Activated T-cell treated with anti-CD3 and anti-CD28 coated beads, Interleukin-2, amount 50 U/mL, for 4 hours (primary cell): ENCODE measurements at regions not wholly inside any gene's neighbourhood (a gene's known extent, or its start where the extent isn't known, plus 50 kb on each side); places are given as distances from the start of the nearest gene placed in this dataset.
"Not testable (repeated sequence)": the region's sequence is repeated elsewhere in the genome, so short reads cannot be mapped to it uniquely, and the experiment has no call there.

Experiments used
- ATAC-seq, 2 donors: fragments of 200-7000 bp; cut with Tn5 transposase; one replicate each; pipeline ENCODE4 v1.10.0; 2021
- DNase-seq: peaks from one replicate; pipeline ENCODE4 v3.0.0-alpha.2; 2020
- H3K27me3 Mint-ChIP-seq: one replicate; pipeline ENCODE4 v1.8.0; 2021; ENCODE audit warnings: low read depth, mixed read lengths
- H3K36me3 Mint-ChIP-seq: one replicate; pipeline ENCODE4 v1.8.0; 2022; ENCODE audit warnings: mixed read lengths; ENCODE audit not compliant: insufficient read depth
- H3K4me1 Mint-ChIP-seq: one replicate; pipeline ENCODE4 v1.8.0; 2021; ENCODE audit warnings: low read depth, mixed read lengths
- H3K4me3 Mint-ChIP-seq: one replicate; pipeline ENCODE4 v1.8.0; 2021; ENCODE audit warnings: mild to moderate bottlenecking, moderate library complexity, mixed read lengths
- H3K9me3 Mint-ChIP-seq: one replicate; pipeline ENCODE4 v1.8.0; 2021; ENCODE audit warnings: mixed read lengths

DNA sequence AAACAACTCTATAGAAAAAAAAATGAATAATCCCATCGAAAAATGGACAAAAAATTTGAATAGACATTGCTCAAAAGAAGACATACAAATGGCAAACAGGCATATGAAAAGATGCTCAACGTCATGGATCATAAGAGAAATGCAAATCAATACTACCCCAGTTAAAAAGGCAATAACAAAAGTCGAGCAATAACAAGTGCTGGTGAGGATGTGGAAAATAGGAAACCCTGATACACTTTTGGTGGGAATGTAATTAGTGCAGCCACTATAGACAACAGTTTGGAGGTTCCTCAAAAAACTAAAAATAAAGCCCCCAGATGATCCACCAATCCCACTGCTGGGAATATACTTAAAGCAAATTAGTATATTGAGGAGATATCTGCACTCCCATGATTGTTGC, 701.5 kb downstream of the NUP35 start:
- H3K9me3 Mint-ChIP-seq, result peaks cover 32% of the 10 kb centered on the region
- no peak overlapping the region for H3K4me3 Mint-ChIP-seq
- no peaks in the 10 kb centered on the region for H3K27me3 Mint-ChIP-seq
- no peak for DNase-seq
- H3K36me3 Mint-ChIP-seq, result no peaks in the 10 kb centered on the region
- no peak for ATAC-seq
- no peaks in the 10 kb centered on the region for H3K4me1 Mint-ChIP-seq

DNA sequence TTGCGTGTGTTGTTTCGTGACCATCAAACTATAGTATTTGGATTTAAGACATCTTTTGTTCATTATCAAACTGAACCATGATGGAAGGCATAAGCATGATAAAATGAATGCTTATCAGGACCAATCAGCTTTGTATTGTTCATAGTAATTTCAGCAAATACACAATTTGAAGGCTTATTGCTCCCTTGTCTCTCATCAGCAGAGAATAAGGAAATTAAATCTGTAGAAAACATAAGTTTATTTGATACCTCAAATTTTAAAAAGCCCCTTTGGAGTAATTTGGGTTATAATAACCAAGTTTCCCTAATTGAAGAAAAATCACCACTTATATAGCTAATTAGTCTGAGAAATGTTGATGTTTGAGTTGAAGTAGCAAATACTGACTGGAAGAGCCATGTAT, 705.7 kb downstream of the NUP35 start:
- no peak for ATAC-seq

DNA sequence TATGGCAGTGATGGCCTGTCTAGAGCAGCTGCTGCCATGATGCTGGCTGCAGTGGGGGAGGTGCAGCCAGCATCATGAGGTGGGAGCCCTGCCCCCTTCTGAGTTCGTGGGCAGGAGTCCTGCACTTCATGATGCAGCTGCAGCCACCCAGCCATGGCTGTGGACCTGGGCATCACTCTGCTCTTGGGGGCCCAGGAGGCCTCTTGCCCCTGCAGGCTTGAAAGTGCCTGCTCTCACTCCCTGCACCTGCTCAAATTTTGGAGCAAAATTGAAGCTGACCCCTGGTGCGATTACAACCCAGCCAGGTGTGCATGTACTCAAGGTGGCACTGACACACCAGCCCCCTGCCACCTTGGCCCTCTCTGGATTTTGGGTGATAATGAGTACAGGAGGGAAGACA, 712.9 kb downstream of the NUP35 start:
- Mint-ChIP-seq H3K36me3 (no peaks in the 10 kb centered on the region), H3K4me1 (no peaks in the 10 kb centered on the region), H3K27me3 (no peaks in the 10 kb centered on the region), H3K4me3 (no peak overlapping the region), H3K9me3 (peaks cover 21% of the 10 kb centered on the region)
- ATAC-seq, result no peak
- no peak for DNase-seq

More for the DNA sequence above, 705.7 kb downstream of the NUP35 start:
- Mint-ChIP-seq H3K9me3 (peaks cover 17% of the 10 kb centered on the region), H3K27me3 (no peaks in the 10 kb centered on the region), H3K36me3 (no peaks in the 10 kb centered on the region), H3K4me3 (no peak overlapping the region), H3K4me1 (no peaks in the 10 kb centered on the region)
- DNase-seq, result no peak

DNA sequence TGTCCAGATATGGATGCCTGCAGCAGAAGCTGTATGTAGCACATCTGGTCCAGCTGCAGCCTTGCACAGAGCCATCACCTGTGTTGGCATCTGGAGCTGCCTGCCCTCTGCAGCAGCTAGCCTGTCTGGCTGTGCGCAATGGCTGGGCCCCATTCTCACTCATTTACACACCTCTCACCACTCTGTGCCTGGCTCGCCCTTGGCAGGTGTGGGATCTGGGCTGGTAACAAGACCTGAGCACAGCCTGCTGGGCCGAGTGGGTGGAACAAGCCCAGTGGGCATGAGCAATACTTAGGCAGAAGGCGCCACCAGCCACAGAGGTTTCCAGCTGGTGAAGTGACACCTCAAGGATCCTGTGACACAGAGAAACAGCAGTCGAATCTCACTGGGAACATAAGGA, 714.1 kb downstream of the NUP35 start:
- no peak for ATAC-seq
- no peaks in the 10 kb centered on the region for H3K4me1 Mint-ChIP-seq
- no peaks in the 10 kb centered on the region for H3K36me3 Mint-ChIP-seq
- H3K9me3 Mint-ChIP-seq, result peaks cover 29% of the 10 kb centered on the region
- H3K27me3 Mint-ChIP-seq, result no peaks in the 10 kb centered on the region
- H3K4me3 Mint-ChIP-seq, result no peak overlapping the region
- no peak for DNase-seq

- ATAC-seq (no peak), DNase-seq (no peak)
- H3K27me3 Mint-ChIP-seq, result no peaks in the 10 kb centered on the region
- H3K36me3 Mint-ChIP-seq, result no peaks in the 10 kb centered on the region
- no peaks in the 10 kb centered on the region for H3K4me1 Mint-ChIP-seq
- H3K9me3 Mint-ChIP-seq, result peaks cover 29% of the 10 kb centered on the region
- H3K4me3 Mint-ChIP-seq, result no peak overlapping the region
Measured at GRCh38 chr2:183840061-183840584, 715.9 kb downstream of the NUP35 start.

- not testable (repeated sequence) for H3K4me1 Mint-ChIP-seq, DNase-seq, H3K36me3 Mint-ChIP-seq, H3K9me3 Mint-ChIP-seq, H3K27me3 Mint-ChIP-seq, H3K4me3 Mint-ChIP-seq, ATAC-seq
Measured at GRCh38 chr2:183849826-183850225, 725.6 kb downstream of the NUP35 start.

DNA sequence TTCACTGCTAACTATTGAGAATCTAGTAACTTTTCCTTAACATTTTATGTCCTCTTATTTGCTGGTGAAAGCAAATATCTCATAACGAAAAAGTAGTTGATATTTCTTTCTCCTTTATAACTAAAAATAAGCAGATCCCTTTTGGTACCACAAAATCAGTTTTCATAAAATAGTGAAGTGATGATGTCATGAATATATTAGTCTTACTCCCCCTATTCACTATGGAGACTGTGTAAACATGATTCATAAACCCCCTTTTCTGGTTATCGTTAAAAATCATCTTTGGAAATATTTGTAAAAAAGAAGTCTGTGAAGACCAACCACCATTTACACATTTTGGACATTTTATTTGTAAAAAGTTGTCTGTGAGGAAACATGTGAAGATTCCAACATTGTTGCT, 734.9 kb downstream of the NUP35 start:
- H3K9me3 Mint-ChIP-seq, result peaks cover 2% of the 10 kb centered on the region
- H3K4me1 Mint-ChIP-seq, result no peaks in the 10 kb centered on the region
- H3K4me3 Mint-ChIP-seq, result no peak overlapping the region
- no peaks in the 10 kb centered on the region for H3K36me3 Mint-ChIP-seq
- DNase-seq (no peak), ATAC-seq (no peak)
- H3K27me3 Mint-ChIP-seq, result no peaks in the 10 kb centered on the region

- DNase-seq (no peak), ATAC-seq (no peak)
- Mint-ChIP-seq H3K4me3 (no peak overlapping the region), H3K9me3 (peaks cover 3% of the 10 kb centered on the region), H3K4me1 (no peaks in the 10 kb centered on the region), H3K36me3 (no peaks in the 10 kb centered on the region), H3K27me3 (no peaks in the 10 kb centered on the region)
Measured at GRCh38 chr2:183866666-183867065, 731.7 kb upstream of the ZNF804A start.

GRCh38 chr2:183867206-183867605, 731.1 kb upstream of the ZNF804A start:
- DNase-seq (no peak), ATAC-seq (no peak)
- H3K36me3 Mint-ChIP-seq, result no peaks in the 10 kb centered on the region
- H3K9me3 Mint-ChIP-seq, result peaks cover 3% of the 10 kb centered on the region
- no peaks in the 10 kb centered on the region for H3K4me1 Mint-ChIP-seq
- no peak overlapping the region for H3K4me3 Mint-ChIP-seq
- H3K27me3 Mint-ChIP-seq, result no peaks in the 10 kb centered on the region

DNA sequence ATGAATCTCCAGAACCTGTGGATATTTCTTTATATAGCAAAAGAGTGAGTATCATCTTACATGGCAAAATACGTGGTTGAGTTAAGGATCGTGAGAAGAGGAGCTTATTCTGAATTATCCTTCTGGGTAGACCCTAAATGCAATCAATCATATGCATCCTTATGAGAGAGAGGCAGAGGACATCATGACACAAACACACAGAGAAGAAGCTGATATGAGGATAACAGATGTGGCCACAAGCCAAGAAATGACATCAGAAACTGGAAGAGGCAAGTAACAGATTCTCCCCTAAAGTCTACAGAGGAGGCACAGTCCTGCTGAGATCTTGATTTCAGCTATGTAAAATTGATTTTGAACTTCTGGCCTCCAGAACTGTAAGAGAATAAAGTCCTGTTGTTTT, 730.2 kb upstream of the ZNF804A start:
- H3K4me1 Mint-ChIP-seq, result no peaks in the 10 kb centered on the region

GRCh38 chr2:183868707-183869106, 729.6 kb upstream of the ZNF804A start:
- no peaks in the 10 kb centered on the region for H3K27me3 Mint-ChIP-seq
- no peaks in the 10 kb centered on the region for H3K36me3 Mint-ChIP-seq
- no peak for DNase-seq
- no peaks in the 10 kb centered on the region for H3K4me1 Mint-ChIP-seq
- H3K9me3 Mint-ChIP-seq, result peaks cover 3% of the 10 kb centered on the region
- ATAC-seq, result no peak
- H3K4me3 Mint-ChIP-seq, result no peak overlapping the region

More for the DNA sequence above, 730.2 kb upstream of the ZNF804A start:
- no peak for ATAC-seq
- Mint-ChIP-seq H3K4me3 (no peak overlapping the region), H3K36me3 (no peaks in the 10 kb centered on the region), H3K9me3 (peaks cover 3% of the 10 kb centered on the region), H3K27me3 (no peaks in the 10 kb centered on the region)
- no peak for DNase-seq

DNA sequence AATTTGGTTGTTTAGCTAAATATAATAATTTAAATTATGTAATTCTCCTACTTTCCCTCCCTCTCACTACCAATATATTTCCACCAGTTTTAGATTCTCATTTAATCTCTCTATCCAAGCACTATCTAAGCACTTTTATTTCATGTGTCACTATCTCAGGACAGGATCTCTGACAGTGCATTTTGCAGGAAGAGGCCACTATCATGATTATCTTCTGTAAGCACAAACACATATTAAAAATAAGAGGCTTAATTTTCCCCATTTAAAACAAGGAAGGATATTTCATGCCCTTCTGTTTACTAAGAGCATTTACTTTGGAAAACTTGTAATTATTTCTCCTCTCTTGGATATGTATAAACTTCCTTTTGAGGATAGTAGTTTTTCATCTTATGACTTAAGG, 726.2 kb upstream of the ZNF804A start:
- Mint-ChIP-seq H3K9me3 (peaks cover 7% of the 10 kb centered on the region), H3K4me1 (no peaks in the 10 kb centered on the region), H3K4me3 (no peak overlapping the region), H3K27me3 (no peaks in the 10 kb centered on the region), H3K36me3 (no peaks in the 10 kb centered on the region)
- DNase-seq (no peak), ATAC-seq (no peak)

GRCh38 chr2:183881978-183882377, 716.4 kb upstream of the ZNF804A start:
- Mint-ChIP-seq H3K4me1 (no peaks in the 10 kb centered on the region), H3K36me3 (no peaks in the 10 kb centered on the region), H3K27me3 (no peaks in the 10 kb centered on the region), H3K4me3 (no peak overlapping the region), H3K9me3 (peaks cover 27% of the 10 kb centered on the region)
- no peak for DNase-seq
- no peak for ATAC-seq

DNA sequence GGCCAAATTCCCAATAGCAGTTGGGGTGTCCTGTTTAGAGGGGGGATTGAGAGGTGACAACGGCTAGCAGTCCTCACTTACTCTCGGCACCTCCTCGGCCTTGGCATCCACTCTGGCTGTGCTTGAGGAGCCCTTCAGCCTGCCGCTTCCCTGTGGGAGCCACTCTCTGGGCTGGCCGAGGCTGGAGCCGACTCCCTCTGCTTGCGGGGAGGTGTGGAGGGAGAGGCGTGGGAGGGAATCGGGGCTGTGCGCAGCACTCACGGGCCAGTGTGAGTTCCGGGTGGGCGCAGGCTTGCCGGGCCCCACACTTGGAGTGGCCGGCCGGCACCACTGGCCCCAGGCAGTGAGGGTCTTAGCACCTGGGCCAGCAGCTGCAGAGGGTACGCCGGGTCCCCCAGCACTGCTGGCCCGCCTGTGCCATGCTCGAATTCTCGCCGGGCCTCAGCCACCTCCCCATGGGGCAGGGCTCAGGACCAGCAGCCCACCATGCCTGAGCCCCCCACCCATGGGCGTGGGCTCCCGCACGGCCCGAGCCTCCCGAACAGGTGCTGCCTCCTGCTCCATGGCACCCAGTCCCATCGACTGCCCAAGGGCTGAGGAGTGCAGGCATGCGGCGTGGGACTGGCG, 705.9 kb upstream of the ZNF804A start:
- ATAC-seq, result no peak
- Mint-ChIP-seq H3K27me3 (no peaks in the 10 kb centered on the region), H3K36me3 (no peaks in the 10 kb centered on the region), H3K4me3 (no peak overlapping the region), H3K9me3 (peaks cover 4% of the 10 kb centered on the region), H3K4me1 (no peaks in the 10 kb centered on the region)
- DNase-seq, result no peak

DNA sequence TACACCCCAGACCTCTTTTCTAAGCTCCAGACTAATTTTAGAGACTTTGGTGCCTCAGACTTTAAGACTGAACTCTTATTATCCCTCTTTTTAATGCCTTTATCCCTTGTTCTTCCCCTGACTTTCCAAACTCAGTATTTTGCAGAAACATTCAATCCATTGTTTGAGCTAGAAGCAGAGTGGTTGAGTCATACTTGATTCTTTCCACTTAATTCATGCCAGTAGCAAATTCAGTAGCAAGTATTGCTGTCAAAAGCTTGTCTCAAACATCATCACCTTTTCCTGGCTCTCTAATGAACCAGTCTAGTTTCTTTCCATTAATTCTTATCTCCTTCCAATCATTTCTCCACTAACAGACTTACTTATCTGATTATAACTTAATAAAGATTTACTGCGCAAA, 699.7 kb upstream of the ZNF804A start:
- DNase-seq (no peak), ATAC-seq (no peak)
- H3K4me3 Mint-ChIP-seq, result no peak overlapping the region
- no peaks in the 10 kb centered on the region for H3K27me3 Mint-ChIP-seq
- no peaks in the 10 kb centered on the region for H3K9me3 Mint-ChIP-seq
- H3K36me3 Mint-ChIP-seq, result no peaks in the 10 kb centered on the region
- H3K4me1 Mint-ChIP-seq, result no peaks in the 10 kb centered on the region

DNA sequence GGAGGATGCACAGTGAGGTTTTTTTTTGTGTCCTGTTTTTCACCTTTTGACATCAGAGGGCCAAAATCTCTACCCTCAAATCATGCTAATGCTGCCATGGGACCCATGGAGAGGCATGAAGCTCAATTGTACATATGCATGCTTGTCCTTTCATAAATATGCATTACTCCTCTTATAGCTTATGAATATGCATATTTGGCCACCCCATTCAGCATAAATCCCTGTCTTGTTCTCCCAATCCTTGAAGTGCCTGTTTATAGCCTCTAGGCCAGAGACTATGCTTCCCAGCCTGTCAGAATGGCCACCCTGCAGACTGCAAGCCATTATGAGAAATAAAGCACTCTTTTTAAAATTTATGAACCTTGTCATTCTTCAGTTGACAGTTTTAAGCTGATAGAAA, 696.4 kb upstream of the ZNF804A start:
- Mint-ChIP-seq H3K4me1 (no peaks in the 10 kb centered on the region), H3K4me3 (no peak overlapping the region), H3K9me3 (no peaks in the 10 kb centered on the region), H3K27me3 (no peaks in the 10 kb centered on the region), H3K36me3 (no peaks in the 10 kb centered on the region)
- no peak for ATAC-seq
- DNase-seq, result no peak
